ENCODE measurements at regions not wholly inside any gene's neighbourhood (a gene's known extent, or its start where the extent isn't known, plus 50 kb on each side); places are given as distances from the start of the nearest gene placed in this dataset.

DNA sequence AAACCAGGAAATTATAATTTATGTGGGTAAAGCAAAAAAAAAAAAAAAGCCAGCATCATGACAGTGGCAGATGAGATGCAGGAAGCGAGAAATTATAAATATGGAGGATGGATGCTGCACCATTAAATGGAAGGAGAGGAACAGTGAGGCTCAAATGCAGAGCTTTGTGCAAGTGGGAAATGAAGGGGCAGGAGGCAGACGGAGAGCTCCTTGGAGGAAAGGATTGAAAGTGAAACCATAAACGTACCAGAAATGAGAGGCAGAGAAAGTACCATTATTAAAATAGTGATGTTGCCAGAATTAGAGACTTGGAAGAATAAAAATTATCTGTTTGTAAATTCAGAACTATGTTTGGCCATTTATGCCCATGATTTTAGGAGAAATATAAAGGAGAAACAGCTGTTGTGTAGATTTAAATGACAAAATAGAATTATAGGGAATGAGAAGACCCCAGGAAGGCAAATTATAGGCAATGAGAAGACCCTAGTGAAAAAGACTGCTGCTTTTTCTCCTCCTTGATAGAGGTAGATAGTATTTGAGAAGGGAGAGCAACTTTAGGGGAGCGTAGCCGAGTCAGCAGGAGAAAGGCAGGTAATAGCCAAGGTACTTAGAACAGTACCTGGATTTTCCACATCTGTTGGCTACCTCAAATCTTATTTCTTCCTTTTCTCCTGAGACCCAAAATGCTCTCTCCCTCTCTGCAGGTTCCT lies 341.0 kb upstream of the CD180 start:
- CTCF ChIA-PET: no interaction called here
- no peak overlapping the region for H3K4me2 ChIP-seq (ENCODE audit: low read length)

More for the DNA sequence above, 341.0 kb upstream of the CD180 start:
- no peaks in the 10 kb centered on the region for H4K20me1 ChIP-seq (ENCODE audit: insufficient read depth)
- H3K4me3 ChIP-seq (replicated peaks in 1 of 2; ENCODE audit: low read depth in 1 of 2, low read length in 2 of 2): no peak overlapping the region
- ChIA-PET POLR2A (no interaction called here), RAD21 (ENCODE audit: low non-redundant PET in 1 of 2, low total read pairs in 2 of 2, uncharacterized antibody in 2 of 2, unreplicated experiment in 2 of 2) (no interaction called here)
- no peaks in the 10 kb centered on the region for H3K79me2 ChIP-seq (ENCODE audit: insufficient read depth, low read length)
- intact Hi-C loops (cut with micrococcal nuclease): no loop called here
- BruUV-seq (replicated peaks): no TSS peak
- H2AFZ ChIP-seq (ENCODE audit: low read depth, low read length, poor library complexity, severe bottlenecking): no peak overlapping the region
- DNase-seq (ENCODE audit: low read depth, low spot score) (no peak), ATAC-seq (no peak)
- no peak overlapping the region for H3K9ac ChIP-seq (ENCODE audit: low read length)
- 0 out of 2 replicates have a peak, but pooled peaks cover 2% of the 10 kb centered on the region for H3K27me3 ChIP-seq (ENCODE audit: insufficient read depth, low read length)
- H3K36me3 ChIP-seq (ENCODE audit: control insufficient read depth in 1 of 2, insufficient read depth in 2 of 2, low read length in 2 of 2): no peaks in the 10 kb centered on the region
- H3K4me1 ChIP-seq (ENCODE audit: control insufficient read depth in 1 of 2, insufficient read depth in 2 of 2, low read length in 2 of 2): no peaks in the 10 kb centered on the region
- no peak overlapping the region for H3K27ac ChIP-seq (ENCODE audit: low read depth, low read length)
- no peak for TF ChIP-seq EZH2 (IDR thresholded peaks at IDR 0.05)
- TF ChIP-seq, protein P1, sequence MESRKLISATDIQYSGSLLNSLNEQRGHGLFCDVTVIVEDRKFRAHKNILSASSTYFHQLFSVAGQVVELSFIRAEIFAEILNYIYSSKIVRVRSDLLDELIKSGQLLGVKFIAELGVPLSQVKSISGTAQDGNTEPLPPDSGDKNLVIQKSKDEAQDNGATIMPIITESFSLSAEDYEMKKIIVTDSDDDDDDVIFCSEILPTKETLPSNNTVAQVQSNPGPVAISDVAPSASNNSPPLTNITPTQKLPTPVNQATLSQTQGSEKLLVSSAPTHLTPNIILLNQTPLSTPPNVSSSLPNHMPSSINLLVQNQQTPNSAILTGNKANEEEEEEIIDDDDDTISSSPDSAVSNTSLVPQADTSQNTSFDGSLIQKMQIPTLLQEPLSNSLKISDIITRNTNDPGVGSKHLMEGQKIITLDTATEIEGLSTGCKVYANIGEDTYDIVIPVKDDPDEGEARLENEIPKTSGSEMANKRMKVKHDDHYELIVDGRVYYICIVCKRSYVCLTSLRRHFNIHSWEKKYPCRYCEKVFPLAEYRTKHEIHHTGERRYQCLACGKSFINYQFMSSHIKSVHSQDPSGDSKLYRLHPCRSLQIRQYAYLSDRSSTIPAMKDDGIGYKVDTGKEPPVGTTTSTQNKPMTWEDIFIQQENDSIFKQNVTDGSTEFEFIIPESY (IDR thresholded peaks at IDR 0.05; ENCODE audit: extremely low read depth, insufficient replicate concordance, low read length): no peak
- no peak for TF ChIP-seq CEBPB (IDR thresholded peaks at IDR 0.05; ENCODE audit: low read depth)
- no peak for TF ChIP-seq POLR2AphosphoS5 (IDR thresholded peaks at IDR 0.05; ENCODE audit: low read depth, low read length)
- no peak for TF ChIP-seq YY1 (IDR thresholded peaks at IDR 0.05; ENCODE audit: extremely low read depth, insufficient replicate concordance, low read depth, low read length)
- TF ChIP-seq POLR2A (IDR thresholded peaks at IDR 0.05; ENCODE audit: borderline replicate concordance, extremely low read depth, insufficient read depth, insufficient read length): no peak
- TF ChIP-seq ZFX (IDR thresholded peaks at IDR 0.05): no peak
- TF ChIP-seq, protein P2, sequence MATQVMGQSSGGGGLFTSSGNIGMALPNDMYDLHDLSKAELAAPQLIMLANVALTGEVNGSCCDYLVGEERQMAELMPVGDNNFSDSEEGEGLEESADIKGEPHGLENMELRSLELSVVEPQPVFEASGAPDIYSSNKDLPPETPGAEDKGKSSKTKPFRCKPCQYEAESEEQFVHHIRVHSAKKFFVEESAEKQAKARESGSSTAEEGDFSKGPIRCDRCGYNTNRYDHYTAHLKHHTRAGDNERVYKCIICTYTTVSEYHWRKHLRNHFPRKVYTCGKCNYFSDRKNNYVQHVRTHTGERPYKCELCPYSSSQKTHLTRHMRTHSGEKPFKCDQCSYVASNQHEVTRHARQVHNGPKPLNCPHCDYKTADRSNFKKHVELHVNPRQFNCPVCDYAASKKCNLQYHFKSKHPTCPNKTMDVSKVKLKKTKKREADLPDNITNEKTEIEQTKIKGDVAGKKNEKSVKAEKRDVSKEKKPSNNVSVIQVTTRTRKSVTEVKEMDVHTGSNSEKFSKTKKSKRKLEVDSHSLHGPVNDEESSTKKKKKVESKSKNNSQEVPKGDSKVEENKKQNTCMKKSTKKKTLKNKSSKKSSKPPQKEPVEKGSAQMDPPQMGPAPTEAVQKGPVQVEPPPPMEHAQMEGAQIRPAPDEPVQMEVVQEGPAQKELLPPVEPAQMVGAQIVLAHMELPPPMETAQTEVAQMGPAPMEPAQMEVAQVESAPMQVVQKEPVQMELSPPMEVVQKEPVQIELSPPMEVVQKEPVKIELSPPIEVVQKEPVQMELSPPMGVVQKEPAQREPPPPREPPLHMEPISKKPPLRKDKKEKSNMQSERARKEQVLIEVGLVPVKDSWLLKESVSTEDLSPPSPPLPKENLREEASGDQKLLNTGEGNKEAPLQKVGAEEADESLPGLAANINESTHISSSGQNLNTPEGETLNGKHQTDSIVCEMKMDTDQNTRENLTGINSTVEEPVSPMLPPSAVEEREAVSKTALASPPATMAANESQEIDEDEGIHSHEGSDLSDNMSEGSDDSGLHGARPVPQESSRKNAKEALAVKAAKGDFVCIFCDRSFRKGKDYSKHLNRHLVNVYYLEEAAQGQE (IDR thresholded peaks at IDR 0.05; ENCODE audit: low read depth): no peak
- TF ChIP-seq TCF7L2 (IDR thresholded peaks at IDR 0.05; ENCODE audit: borderline replicate concordance, extremely low read depth, insufficient read depth, insufficient read length): no peak
- TF ChIP-seq RAD21 (IDR thresholded peaks at IDR 0.05; ENCODE audit: low read depth): no peak
- no peak for TF ChIP-seq SRF (IDR thresholded peaks at IDR 0.05; ENCODE audit: low read depth)
- TF ChIP-seq, protein P3, sequence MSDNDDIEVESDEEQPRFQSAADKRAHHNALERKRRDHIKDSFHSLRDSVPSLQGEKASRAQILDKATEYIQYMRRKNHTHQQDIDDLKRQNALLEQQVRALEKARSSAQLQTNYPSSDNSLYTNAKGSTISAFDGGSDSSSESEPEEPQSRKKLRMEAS (IDR thresholded peaks at IDR 0.05): no peak
- no peak for TF ChIP-seq ZNF274 (IDR thresholded peaks at IDR 0.05; ENCODE audit: low read depth, low read length)
- TF ChIP-seq SIN3A (IDR thresholded peaks at IDR 0.05; ENCODE audit: low read depth): no peak
- TF ChIP-seq JUND (IDR thresholded peaks at IDR 0.05): no peak
- no peak for TF ChIP-seq SP1 (IDR thresholded peaks at IDR 0.05; ENCODE audit: low read depth)
- no peak for TF ChIP-seq EZH2phosphoT487 (IDR thresholded peaks at IDR 0.05; ENCODE audit: borderline replicate concordance)
- TF ChIP-seq ELF1 (IDR thresholded peaks at IDR 0.05; ENCODE audit: borderline replicate concordance, low read depth): no peak
- TF ChIP-seq FOSL1 (IDR thresholded peaks at IDR 0.05; ENCODE audit: low read depth): no peak
- no peak for TF ChIP-seq CBX3 (IDR thresholded peaks at IDR 0.05; ENCODE audit: low read depth)
- H3K9me3 ChIP-seq (ENCODE audit: control insufficient read depth in 1 of 2, insufficient read depth in 1 of 2, low read depth in 1 of 2, low read length in 2 of 2): no peaks in the 10 kb centered on the region
- H3K9me2 ChIP-seq (ENCODE audit: insufficient read depth): no peaks in the 10 kb centered on the region
